HUES6 (cell line): ENCODE measurements at regions not wholly inside any gene's neighbourhood (a gene's known extent, or its start where the extent isn't known, plus 50 kb on each side); places are given as distances from the start of the nearest gene placed in this dataset.

ENCODE experiments used
- H3K27ac ChIP-seq: 2 replicates; pipeline ENCODE4 v1.7.0; 2013; ENCODE audit warnings: low read depth, mild to moderate bottlenecking, low read length, inconsistent platforms
- H3K27me3 ChIP-seq: 2 replicates; pipeline ENCODE4 v1.6.1; 2013; ENCODE audit warnings: low read length; ENCODE audit not compliant: control insufficient read depth, insufficient read depth
- H3K36me3 ChIP-seq: 2 replicates; pipeline ENCODE4 v1.6.1; 2013; ENCODE audit warnings: low read length; ENCODE audit not compliant: control insufficient read depth, insufficient read depth
- H3K4me1 ChIP-seq: 2 replicates; pipeline ENCODE4 v1.6.1; 2013; ENCODE audit warnings: low read length; ENCODE audit not compliant: control insufficient read depth, insufficient read depth
- H3K4me3 ChIP-seq: 2 replicates; pipeline ENCODE4 v1.5.1; 2013; ENCODE audit warnings: low read depth, low read length
- H3K9ac ChIP-seq: one replicate; pipeline ENCODE4 v1.6.1; 2013; ENCODE audit warnings: mild to moderate bottlenecking, low read length
- H3K9me3 ChIP-seq: 2 replicates; pipeline ENCODE4 v1.6.1; 2013; ENCODE audit warnings: low read depth, low read length; ENCODE audit not compliant: control insufficient read depth, insufficient read depth

DNA sequence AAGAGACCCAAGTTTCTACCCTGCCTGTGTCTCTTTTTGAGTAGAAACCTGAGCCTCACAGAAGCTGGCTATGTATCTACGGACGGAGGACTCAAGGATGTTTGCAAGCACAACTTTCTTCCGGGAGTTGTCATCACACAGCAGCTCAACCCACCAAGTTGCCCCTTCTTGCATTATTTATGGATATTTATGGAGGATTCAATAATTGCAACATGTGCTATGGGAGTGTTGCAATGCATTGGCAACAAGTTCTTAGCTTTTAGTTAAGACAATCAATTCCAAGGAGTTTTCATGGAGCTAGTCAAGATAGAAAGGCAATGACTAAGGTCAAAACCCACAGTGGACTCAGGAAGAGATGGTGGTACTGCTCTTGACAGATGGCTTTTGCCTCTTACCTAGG is 336.9 kb downstream of the ENC1 start:
- Histone ChIP-seq H3K9ac (no peak overlapping the region), H3K4me1 (peaks cover 6% of the 10 kb centered on the region; the same call in 1 of the 2 replicates), H3K27me3 (no peaks in the 10 kb centered on the region), H3K36me3 (no peaks in the 10 kb centered on the region), H3K4me3 (no peak overlapping the region), H3K27ac (no peak overlapping the region), H3K9me3 (no peaks in the 10 kb centered on the region)

GRCh38 chr5:74301576-74301975 is 339.0 kb downstream of the ENC1 start:
- no peaks in the 10 kb centered on the region for H3K9me3 ChIP-seq
- no peak overlapping the region for H3K9ac ChIP-seq
- H3K27me3 ChIP-seq: no peaks in the 10 kb centered on the region

GRCh38 chr5:74300808-74301389 is 339.6 kb downstream of the ENC1 start:
- H3K27ac ChIP-seq: no peak overlapping the region
- no peak overlapping the region for H3K9ac ChIP-seq
- no peaks in the 10 kb centered on the region for H3K4me1 ChIP-seq
- H3K36me3 ChIP-seq: no peaks in the 10 kb centered on the region
- H3K4me3 ChIP-seq: no peak overlapping the region
- no peaks in the 10 kb centered on the region for H3K27me3 ChIP-seq
- no peaks in the 10 kb centered on the region for H3K9me3 ChIP-seq

More at GRCh38 chr5:74301576-74301975, 339.0 kb downstream of the ENC1 start:
- Histone ChIP-seq H3K27ac (no peak overlapping the region), H3K4me1 (no peaks in the 10 kb centered on the region), H3K36me3 (no peaks in the 10 kb centered on the region), H3K4me3 (no peak overlapping the region)

- H3K9ac ChIP-seq: no peak overlapping the region
- H3K27ac ChIP-seq: no peak overlapping the region
- no peaks in the 10 kb centered on the region for H3K4me1 ChIP-seq
- no peaks in the 10 kb centered on the region for H3K9me3 ChIP-seq
- H3K4me3 ChIP-seq: no peak overlapping the region
- H3K27me3 ChIP-seq: no peaks in the 10 kb centered on the region
- H3K36me3 ChIP-seq: no peaks in the 10 kb centered on the region
Measured at GRCh38 chr5:74299833-74300232, 340.7 kb downstream of the ENC1 start.

- Histone ChIP-seq H3K9ac (no peak overlapping the region), H3K4me3 (no peak overlapping the region), H3K4me1 (no peaks in the 10 kb centered on the region), H3K27ac (no peak overlapping the region), H3K36me3 (no peaks in the 10 kb centered on the region), H3K9me3 (no peaks in the 10 kb centered on the region), H3K27me3 (no peaks in the 10 kb centered on the region)
Measured at GRCh38 chr5:74296685-74297408, 343.7 kb downstream of the ENC1 start.

GRCh38 chr5:74295676-74296075 is 344.9 kb downstream of the ENC1 start:
- Histone ChIP-seq H3K27me3 (no peaks in the 10 kb centered on the region), H3K9me3 (no peaks in the 10 kb centered on the region), H3K4me3 (no peak overlapping the region), H3K27ac (no peak overlapping the region), H3K36me3 (no peaks in the 10 kb centered on the region), H3K4me1 (no peaks in the 10 kb centered on the region), H3K9ac (no peak overlapping the region)

GRCh38 chr5:74295141-74295540 is 345.4 kb downstream of the ENC1 start:
- H3K27me3 ChIP-seq: no peaks in the 10 kb centered on the region
- no peak overlapping the region for H3K4me3 ChIP-seq
- no peaks in the 10 kb centered on the region for H3K9me3 ChIP-seq
- no peaks in the 10 kb centered on the region for H3K36me3 ChIP-seq
- H3K9ac ChIP-seq: no peak overlapping the region
- H3K4me1 ChIP-seq: no peaks in the 10 kb centered on the region
- no peak overlapping the region for H3K27ac ChIP-seq

DNA sequence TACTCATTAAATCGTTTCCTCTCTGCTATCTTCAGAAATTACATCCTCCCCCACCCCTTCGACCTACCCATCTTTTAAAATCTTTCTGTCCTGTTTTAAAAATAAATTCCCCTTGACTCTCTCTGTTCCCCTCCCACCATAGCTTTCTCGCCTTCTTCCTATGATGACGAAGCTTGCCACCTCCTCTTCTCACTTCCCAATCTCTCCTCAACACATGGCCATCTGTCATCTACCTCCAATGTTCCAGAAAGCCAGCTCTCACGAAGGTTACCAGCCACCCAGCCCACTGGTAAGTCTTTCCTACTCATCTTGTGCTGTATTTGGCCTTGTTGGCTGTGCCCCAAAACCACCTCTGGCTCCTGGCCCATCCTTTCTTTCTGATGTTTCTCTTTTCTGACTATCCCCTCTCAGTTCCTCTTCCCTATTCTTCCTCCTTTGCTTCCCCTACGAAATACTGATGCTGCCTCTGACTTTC is 346.3 kb downstream of the ENC1 start:
- Histone ChIP-seq H3K4me1 (no peaks in the 10 kb centered on the region), H3K27ac (no peak overlapping the region), H3K36me3 (no peaks in the 10 kb centered on the region), H3K27me3 (no peaks in the 10 kb centered on the region), H3K4me3 (no peak overlapping the region), H3K9me3 (no peaks in the 10 kb centered on the region), H3K9ac (no peak overlapping the region)

- no peaks in the 10 kb centered on the region for H3K36me3 ChIP-seq
- H3K9ac ChIP-seq: no peak overlapping the region
- H3K9me3 ChIP-seq: no peaks in the 10 kb centered on the region
- no peaks in the 10 kb centered on the region for H3K4me1 ChIP-seq
- H3K4me3 ChIP-seq: no peak overlapping the region
- no peaks in the 10 kb centered on the region for H3K27me3 ChIP-seq
- no peak overlapping the region for H3K27ac ChIP-seq
Measured at GRCh38 chr5:74293182-74293581, 347.3 kb downstream of the ENC1 start.

DNA sequence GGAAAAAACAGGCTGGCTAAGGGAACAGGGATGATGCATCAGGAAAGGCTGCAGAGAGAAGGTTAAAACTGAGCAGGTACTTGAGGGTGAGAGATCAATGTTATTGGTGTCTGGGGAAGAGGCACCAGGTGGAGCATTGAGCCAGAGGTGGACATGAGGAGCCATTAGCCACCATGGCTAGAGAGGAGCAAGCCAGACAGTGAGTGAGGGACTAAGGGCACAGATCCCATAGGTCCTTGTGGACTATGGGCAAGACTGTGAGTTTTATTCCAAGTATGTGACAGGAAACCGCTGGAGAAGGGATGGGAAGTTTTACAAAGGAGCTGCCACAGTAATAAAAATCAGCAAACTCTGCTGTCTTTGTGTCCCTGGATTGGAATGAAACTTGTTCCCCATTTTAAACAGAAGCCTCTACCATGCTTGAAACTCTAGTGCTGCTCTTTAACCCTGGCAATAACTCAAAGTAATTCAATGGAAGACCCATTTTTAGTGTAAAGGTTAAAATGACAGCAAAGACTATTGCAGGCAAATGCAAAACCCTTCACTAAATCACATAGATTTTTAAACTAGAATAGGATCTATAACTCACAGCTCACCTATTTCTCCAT is 349.8 kb downstream of the ENC1 start:
- Histone ChIP-seq H3K4me3 (no peak overlapping the region), H3K27me3 (no peaks in the 10 kb centered on the region), H3K9me3 (no peaks in the 10 kb centered on the region), H3K9ac (no peak overlapping the region), H3K27ac (no peak overlapping the region), H3K36me3 (no peaks in the 10 kb centered on the region), H3K4me1 (no peaks in the 10 kb centered on the region)

DNA sequence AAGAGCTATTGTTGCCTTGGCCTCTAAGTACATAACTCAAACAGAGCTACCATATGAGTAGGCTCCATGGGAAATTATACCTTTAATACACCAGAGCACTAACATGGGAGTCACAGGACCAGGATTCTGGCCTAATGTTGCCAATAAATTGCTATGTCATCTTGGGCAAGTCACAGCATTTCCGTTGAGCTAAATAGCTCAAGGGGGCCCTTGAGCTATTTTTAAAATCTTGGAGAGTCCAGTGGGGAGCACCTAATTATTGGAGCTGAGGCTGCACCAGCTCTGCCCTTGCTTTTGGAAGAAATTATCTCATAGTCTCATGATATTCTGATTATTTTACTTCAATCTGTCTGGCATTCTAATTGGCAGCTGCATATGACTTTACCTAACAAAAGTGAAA is 350.8 kb downstream of the ENC1 start:
- no peaks in the 10 kb centered on the region for H3K36me3 ChIP-seq
- no peaks in the 10 kb centered on the region for H3K27me3 ChIP-seq
- H3K9ac ChIP-seq: no peak overlapping the region
- H3K4me1 ChIP-seq: no peaks in the 10 kb centered on the region
- H3K9me3 ChIP-seq: no peaks in the 10 kb centered on the region
- no peak overlapping the region for H3K4me3 ChIP-seq
- H3K27ac ChIP-seq: no peak overlapping the region
